ENCODE measurements at regions not wholly inside any gene's neighbourhood (a gene's known extent, or its start where the extent isn't known, plus 50 kb on each side); places are given as distances from the start of the nearest gene placed in this dataset.
"Not testable (repeated sequence)": the region's sequence is repeated elsewhere in the genome, so short reads cannot be mapped to it uniquely, and the experiment has no call there.

DNA sequence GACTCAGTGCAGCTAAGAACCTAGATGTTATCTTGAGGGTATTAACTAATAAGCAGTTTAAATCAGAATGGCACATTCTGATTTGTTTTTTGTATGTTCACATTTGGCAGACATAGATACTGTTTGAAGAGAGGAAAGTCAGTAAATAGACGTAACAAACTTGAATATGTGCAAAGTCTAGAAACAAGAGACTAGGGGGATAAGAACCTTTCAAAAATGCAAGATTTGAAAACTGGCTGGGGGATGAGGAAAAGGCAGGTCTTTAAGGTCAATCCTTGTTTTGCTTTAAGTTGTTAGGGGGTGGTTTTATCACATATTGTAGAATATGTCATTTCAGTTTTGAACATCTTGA, 136.5 kb downstream of the ZNF92 start:
- not testable (repeated sequence) for DNase-seq (ENCODE audit: low read depth)

DNA sequence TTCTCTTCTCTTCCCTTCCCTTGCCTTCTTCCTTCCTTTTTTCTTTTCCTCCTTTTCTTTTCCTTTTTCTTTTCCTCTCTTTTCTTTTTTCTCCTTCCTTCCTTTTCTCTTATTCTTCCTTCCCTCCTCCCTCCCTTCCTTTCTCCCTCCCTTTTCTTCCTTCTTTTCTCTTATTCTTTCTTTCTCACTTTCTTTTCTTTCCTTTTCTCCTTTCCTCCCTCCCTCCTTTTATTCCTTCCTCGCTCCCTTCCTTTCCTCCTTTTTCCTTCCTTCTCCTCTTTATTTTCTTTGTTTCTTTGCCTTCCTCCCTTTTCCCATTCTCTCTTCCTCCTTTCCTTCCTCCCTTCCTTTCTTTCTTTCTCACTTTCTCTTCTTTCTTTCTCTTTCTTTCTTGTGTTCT, 146.1 kb downstream of the ZNF92 start:
- DNase-seq (ENCODE audit: low read depth) = not testable (repeated sequence)

DNA sequence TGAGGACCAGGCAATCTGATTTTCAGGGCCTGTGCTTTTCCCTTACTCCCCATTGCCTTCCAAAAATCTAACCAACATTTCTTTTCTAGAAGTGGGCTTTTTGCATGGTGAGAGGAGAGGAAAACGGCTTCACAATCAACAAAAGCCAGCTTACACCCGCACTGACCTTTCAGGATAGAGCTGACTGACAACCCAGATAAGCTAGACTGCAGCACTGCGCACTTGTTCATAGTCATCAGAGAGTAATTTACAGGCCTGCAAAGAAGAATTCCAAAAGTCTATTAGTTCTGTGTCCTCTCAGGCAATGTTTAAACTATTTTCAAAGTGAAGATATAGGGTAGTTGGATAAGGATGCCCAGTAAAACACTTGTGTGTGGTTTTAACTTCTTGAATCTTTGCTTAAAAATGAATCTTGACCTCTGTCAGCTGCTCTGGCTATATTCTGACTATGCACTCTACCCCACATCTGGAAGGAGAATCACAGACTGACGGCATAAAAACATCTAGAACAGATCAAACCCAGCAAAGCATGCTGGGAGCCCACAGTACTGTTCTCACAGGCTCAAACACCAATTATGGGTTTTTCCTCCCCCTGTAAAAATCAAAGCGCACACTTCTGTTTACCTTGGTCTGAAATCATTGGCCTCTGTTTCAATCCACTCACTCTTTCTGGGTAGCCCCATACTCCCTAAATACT, 172.0 kb downstream of the ZNF92 start:
- not testable (repeated sequence) for DNase-seq (ENCODE audit: low read depth)

DNA sequence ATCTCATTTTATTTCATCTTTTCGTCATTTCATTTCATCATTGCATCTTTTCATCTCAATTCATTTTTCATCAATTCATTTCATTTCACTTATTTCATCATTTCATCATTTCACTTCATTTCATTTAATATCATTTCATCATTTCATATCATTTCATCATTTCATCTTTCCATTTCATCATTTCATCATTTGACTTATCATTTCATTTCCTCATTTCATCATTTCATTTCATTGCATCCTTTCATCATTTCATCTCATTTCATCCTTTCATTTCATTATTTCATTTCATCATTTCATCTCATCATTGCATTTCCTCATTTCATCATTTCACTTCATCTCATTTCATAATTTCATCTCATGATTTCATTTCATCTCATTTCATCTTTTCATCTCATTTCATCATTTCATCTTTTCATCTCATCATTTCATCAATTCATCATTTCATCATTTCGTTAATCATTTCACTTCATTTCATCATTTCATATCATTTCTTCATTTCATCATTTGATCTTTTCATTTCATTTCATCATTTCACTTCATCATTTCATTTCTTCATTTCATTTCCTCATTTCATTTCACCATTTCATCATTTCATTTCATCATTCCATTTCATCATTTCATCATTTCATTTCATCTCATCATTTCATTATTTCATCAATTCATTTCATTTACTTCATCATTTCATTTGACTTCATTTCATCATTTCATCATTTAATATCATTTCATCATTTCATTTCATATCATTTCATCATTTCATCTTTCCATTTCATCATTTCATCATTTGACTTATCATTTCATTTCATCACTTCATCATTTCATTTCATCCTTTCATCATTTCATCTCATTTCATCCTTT, 176.2 kb downstream of the ZNF92 start:
- not testable (repeated sequence) for DNase-seq (ENCODE audit: low read depth)

DNA sequence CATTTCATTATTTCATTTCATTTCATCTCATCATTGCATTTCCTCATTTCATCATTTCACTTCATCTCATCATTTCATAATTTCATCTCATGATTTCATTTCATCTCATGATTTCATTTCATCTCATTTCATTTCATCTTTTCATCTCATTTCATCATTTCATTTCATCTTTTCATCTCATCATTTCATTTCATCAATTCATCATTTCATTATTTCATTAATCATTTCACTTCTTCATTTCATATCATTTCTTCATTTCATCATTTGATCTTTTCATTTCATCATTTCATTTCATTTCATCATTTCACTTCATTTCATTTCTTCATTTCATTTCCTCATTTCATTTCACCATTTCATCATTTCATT, 176.8 kb downstream of the ZNF92 start:
- not testable (repeated sequence) for DNase-seq (ENCODE audit: low read depth)

DNA sequence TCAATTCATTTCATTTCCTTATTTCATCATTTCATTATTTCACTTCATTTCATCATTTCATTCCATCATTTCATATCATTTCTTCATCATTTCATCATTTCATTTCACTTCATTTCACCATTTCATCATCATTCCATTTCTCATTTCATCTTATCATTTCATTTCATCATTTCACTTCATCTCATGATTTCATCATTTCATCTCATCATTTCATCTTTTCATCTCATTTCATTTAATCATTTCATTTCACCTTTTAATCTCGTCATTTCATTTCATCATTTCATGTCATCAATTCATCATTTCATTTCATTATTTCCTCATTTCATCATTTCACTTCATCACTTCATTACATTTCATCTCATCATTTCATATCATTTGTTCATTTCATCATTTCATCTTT, 177.4 kb downstream of the ZNF92 start:
- DNase-seq (ENCODE audit: low read depth) = not testable (repeated sequence)

DNA sequence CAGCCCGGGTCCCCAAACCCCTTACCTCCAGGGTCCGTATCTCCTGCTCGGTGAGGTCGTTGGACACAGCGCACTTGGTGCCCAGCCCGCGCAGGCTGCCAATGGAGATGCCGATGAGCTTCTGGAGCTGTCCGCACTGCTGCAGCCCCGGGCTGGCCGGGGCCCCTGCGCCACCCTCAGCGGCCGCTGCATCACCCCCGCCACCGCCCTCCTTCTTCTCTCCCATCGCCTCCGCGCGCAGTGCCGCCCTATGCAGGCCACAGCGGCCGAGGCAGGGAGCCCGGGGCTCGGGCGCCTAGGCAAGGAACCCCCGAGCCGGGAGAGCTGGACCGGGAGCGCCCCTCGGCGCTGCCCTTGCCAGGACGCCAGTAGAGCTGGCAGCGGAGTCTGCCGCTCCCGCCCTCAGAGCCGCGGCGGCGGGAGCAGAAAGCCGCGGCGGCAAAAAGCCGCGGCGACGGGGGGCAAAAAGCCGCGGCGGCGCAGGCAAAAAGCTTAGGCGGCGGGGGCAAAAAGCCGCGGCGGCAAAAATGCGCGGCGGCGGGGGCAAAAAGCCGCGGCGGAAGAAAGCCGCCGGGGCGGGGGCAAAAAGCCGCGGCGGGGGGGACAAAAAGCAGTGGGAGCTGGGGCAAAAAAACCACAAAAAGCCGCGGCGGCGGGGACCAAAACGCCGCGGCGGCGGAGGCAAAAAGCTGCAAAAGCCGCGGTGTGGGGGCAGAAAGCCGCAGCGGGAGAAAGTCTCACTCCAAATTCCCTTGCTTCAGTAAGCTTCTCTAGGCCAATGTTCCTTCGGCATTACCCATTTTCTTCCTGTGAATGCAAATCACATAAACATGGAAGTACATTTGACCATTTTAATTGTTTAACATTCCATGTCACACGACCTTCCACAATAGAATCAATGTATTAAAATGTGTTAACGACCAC, 181.2 kb downstream of the ZNF92 start:
- not testable (repeated sequence) for DNase-seq (ENCODE audit: low read depth)

DNA sequence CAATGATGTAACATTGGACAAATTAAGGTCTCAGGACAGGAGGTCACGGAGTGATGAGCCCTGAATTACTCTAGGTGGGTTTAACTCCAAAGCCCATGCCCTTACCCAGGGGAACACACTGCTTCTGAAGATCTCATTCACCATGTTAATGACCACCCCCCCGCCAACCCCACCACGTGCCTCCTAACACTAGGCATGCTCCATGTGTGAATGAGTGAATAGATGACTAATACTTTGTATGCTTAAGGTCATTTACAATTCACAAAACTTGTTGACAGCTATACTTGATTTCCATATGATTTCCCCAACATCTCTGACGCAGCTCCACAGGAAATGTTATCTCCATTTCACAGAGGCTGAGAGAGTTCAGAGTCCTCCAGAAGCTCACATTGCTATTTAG, 184.9 kb downstream of the ZNF92 start:
- not testable (repeated sequence) for DNase-seq (ENCODE audit: low read depth)

DNA sequence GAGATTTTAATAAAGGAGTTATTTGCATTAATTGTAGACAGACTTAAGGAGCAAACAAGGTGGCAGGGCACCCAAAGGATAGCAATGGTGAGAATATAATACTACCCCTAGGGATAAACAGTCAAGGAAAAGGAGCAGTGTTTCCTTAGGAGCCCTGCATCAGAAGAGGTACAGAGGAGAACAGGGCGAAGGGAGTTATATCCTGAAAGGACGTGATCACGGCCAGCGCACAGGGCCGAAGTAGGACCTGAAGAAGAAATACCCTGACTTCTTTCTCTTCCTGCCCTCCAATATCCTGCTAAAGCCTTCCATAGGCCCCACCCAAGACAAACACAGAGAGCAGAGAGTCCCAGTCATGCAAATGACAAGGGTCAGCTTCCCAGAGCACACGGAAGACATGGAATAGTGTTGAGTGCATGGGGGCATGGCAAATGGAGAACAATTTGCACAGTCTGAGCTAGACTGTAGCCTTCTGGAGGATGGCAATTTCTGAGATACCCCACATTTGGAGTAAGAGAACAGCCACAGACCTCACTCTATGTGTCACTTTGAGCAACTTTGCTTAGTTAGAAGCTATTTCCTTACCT, 188.2 kb downstream of the ZNF92 start:
- DNase-seq (ENCODE audit: low read depth) = not testable (repeated sequence)

DNA sequence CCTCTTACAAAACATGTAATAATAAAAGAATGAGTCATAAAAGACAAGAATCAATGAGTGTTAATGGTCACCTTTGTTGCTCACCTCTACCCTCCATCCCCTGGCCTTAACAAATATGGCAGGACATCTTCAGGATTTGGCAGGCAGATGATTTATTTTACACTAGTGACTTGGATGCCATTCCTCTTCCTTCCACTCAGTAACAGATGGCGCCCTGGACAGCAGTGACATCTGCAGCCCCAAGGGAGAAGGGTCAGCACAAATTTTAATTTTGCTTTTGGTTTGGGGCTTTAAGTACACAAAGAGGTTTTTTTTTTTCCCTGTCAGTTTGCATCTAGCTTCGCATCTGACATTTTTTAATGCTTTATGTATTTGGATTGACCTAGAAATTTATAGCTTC, 188.9 kb downstream of the ZNF92 start:
- not testable (repeated sequence) for DNase-seq (ENCODE audit: low read depth)

DNA sequence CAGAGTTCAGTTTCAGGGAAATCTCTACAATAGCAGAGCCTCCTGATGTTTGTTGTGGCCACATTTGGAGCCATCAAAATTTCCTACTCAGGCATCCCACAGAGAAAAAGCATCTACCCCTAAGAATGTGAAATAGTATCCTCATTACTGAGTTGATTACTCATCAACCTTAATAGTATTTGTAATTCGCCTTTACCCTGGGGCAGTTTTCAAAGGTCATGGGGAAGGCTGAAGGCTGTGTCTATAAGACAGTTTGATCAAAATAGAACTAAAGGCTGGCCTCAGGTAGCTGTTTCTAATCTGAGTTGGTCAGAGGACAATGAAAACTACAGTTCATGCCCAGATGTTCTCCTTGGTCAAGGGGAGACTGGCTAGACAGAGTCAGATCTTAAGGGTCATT, 189.7 kb downstream of the ZNF92 start:
- not testable (repeated sequence) for DNase-seq (ENCODE audit: low read depth)

DNA sequence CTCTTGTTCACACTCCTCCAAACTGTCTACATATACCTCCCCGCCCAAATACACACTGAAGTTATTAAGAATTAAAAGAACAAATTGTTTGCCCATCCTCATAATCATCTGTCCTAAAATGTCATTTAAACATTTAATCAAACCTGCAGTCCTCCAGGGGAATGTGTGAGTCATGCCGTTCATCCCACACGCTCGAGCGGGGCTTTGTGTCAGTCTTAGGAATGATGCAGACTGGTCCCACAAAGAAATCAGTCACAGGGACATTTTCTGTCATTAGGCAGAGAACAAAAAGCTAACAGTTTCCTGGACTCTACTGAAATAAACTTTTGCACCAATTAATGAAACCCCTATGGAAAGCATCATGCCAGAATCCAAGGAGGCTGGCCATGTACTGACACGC, 194.6 kb downstream of the ZNF92 start:
- not testable (repeated sequence) for DNase-seq (ENCODE audit: low read depth)

DNA sequence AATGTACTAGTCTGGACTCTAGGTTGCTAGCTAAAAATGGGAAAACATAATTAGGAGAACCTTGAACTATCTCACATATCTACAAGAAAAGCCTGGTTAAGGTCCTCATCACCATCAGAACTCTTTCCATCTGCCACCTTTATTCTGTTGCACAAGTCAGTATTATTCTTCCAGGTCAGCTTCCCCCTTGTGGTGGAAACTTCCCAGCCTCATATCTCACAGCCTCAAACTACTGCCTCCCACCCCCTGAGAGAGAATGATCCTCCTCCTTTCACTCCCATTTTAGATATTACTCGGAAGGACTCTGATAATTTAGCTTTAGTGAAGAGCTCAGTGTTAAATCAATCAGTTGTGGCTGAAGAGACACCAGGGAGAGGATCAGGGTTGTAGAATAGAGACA, 197.3 kb downstream of the ZNF92 start:
- not testable (repeated sequence) for DNase-seq (ENCODE audit: low read depth)

DNA sequence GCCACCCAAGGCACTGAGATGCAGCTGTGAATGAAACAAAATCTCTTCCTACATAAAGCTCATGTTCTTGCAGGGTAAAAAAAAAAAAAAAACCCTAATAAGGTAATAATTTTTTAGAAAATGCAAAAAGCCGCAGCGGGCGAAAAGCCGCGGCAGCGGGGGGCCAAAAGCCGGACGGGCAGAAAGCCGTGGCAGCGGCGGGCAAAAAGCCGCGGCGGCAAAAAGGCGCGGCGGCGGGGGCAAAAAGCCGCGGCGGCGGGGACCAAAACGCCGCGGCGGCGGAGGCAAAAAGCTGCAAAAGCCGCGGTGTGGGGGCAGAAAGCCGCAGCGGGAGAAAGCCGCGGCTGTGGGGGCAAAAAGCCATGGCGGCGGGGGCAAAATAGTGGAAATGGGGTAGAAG, 198.9 kb downstream of the ZNF92 start:
- not testable (repeated sequence) for DNase-seq (ENCODE audit: low read depth)

DNA sequence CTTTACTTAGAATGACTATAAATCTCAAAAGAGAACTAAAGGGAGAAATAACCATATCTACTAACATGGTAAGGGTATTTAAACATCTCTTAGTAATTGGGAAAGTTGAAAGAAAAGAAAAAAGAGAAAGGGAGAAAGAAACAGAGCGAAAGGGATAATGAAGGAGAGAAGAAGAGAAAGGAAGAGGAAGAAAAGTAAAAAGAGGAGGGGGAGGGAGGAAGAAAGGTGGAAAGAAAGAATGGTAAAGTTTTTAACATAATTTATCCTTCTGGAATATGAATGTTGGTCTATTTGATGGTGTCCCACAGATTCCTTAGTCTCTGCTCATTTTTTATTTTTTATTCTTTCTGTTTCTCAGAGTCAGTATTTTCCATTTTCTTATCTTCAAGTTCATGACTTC, 202.7 kb downstream of the ZNF92 start:
- not testable (repeated sequence) for DNase-seq (ENCODE audit: low read depth)

DNA sequence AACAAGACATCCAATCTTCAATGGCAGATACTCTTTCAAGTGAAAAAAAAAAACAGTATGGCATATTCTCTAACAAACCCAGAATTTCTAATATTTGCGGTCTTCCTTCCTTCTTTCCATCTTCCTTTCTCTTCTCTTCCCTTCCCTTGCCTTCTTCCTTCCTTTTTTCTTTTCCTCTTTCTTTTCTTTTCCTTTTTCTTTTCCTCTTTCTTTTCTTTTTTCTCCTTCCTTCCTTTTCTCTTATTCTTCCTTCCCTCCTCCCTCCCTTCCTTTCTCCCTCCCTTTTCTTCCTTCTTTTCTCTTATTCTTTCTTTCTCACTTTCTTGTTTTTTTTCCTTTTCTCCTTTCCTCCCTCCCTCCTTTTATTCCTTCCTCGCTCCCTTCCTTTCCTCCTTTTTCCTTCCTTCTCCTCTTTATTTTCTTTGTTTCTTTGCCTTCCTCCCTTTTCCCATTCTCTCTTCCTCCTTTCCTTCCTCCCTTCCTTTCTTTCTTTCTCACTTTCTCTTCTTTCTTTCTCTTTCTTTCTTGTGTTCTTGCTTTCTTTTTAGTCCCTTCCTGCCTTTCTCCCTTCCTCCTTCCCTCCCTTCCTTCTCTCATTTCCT, 209.0 kb downstream of the ZNF92 start:
- not testable (repeated sequence) for DNase-seq (ENCODE audit: low read depth)

DNA sequence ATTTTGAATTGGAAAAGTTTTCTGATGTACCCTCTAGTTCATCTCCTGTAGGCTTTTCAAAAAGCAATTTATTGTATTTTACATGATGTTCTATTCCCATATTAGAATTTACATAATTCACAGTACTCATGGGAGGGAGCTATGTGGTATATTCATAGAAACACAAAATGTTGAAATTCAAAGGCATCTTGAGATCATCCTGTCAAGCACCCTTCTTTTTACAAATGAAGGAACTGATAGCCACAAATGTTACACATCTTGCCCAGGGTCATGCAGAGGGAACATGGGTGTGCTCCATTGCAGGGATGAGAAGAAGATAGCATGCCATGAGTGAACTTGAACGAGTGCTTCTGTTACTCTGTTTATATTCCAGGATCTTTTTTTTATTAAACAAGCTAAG, 228.8 kb downstream of the ZNF92 start:
- not testable (repeated sequence) for DNase-seq (ENCODE audit: low read depth)

DNA sequence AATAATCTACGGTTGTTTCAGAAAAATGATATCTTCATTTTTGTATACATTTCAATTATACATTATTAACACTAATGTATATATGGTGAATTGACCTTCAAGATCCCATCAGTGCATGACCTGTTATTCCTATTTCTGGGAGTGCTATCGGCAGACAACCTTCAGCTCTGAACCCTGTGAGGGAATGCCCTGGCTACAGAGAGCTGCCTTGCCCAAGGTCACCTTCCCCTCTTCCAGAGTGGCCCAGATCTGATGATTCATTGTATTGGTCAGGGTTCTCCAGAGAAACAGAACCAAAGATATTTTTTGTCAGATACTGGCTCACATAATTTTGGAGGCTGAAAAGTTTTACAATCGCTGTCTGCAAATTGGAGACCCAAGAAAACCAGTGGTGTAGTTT, 235.5 kb downstream of the ZNF92 start:
- no peak for DNase-seq (ENCODE audit: low read depth)

DNA sequence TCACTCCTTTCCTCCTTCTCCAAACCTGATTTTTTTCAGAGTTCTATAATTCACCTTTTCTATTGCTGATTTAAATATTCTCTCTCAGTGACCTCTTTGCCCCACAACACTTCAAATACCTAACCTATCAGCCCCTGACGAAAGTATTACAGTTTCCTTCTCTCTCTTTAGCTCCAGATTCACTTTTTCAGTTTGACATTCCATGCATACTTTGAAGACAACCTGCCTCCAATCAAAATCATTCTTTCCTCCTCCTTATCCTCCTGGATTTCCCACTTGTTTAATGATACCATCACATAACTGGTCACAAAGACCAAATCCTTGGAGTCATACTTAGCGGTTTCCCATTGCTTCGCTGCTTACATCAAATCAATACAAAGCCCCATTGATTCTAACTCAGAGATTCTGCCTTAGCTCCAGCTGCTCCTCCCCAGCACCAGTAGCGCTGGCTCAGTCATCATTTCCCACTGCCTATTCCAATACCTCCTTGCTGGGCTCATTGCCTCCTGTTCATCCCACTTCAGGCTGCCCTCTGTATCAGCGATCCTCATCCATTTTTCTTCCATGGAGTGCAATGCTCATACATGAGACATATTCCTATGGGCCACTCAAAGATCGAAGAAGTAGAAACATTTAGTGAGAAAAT, 240.1 kb downstream of the ZNF92 start:
- not testable (repeated sequence) for DNase-seq (ENCODE audit: low read depth)

DNA sequence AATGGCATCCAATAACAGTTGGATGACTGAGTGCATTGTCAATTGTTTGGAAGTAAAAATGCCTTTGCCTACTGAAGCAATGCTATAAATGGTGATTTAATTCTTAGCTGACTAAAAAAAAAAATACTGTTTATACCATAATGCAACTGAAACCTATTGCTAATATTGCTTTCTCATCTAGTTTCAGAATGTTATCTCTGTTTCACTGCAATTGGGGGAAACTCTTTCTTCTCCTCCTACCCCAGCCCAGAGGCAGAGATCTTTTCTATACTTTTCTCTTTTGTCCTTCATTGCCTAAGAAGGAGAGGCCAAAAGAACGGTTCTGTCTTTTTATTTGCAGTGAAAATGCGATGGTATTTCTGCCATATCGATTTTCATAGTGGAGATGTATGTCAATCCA, 242.5 kb downstream of the ZNF92 start:
- not testable (repeated sequence) for DNase-seq (ENCODE audit: low read depth)

DNA sequence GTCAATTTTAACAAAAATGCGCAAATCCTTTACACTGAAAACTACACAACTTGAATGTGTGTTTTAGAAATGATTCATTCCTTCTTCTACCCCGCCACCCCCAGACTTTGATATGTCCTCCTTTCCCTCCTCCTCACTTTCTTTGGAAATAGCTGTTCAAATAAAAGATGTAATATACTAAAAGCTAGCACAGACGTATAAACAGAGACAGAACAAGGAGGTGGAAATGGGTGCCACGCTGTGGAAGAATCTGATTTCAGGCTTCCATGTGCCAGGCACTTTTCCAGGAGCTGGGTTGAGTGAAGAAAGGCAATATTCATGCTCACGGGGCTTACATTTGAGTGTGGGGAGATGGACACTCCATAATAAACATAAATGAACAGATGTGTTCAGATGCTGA, 246.6 kb downstream of the ZNF92 start:
- not testable (repeated sequence) for DNase-seq (ENCODE audit: low read depth)

Measured in forelimb muscle (tissue), 1 donor.